NCI-H1436 treated with DMSO at 0.1 percent for 48 hours (cell line): ENCODE measurements at regions not wholly inside any gene's neighbourhood (a gene's known extent, or its start where the extent isn't known, plus 50 kb on each side); places are given as distances from the start of the nearest gene placed in this dataset.

Experiments used
- DNase-seq: peaks from one replicate; lab custom pipeline; 2025; lab: John Stamatoyannopoulos, UW

DNA sequence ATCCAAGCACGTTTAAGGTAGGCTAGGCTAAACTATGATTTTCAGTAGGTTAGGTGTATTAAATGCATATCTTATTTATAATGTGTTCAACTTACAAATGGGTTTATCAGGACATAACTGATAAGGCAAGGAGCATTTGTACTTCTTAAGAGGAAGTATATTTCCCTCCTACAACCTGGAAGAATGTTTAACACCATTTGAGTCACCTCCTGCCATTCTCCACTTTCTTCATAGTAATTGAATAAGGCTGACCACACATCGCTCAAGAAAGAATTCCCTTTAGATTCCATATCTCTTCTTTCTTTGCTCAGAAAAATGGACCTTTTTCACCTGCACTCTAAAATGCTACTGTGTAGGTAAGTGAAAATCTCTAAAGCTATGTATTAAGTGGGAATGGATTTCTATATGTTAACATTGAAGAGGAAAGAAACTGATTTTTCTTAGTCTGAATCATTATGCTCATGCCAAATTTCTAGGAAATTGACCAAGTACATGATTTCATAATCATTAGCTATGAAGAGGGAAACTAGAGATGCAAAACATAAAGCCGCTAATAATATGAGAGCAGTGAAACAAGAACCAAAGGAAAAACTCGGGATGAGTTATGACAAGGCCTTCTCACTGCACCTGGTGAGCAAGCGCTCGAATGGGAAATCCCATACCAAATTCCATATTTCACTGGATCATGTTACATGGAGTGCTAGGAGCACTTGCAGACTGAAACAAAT is 210.4 kb downstream of the ALDH8A1 start:
- no peak for DNase-seq

DNA sequence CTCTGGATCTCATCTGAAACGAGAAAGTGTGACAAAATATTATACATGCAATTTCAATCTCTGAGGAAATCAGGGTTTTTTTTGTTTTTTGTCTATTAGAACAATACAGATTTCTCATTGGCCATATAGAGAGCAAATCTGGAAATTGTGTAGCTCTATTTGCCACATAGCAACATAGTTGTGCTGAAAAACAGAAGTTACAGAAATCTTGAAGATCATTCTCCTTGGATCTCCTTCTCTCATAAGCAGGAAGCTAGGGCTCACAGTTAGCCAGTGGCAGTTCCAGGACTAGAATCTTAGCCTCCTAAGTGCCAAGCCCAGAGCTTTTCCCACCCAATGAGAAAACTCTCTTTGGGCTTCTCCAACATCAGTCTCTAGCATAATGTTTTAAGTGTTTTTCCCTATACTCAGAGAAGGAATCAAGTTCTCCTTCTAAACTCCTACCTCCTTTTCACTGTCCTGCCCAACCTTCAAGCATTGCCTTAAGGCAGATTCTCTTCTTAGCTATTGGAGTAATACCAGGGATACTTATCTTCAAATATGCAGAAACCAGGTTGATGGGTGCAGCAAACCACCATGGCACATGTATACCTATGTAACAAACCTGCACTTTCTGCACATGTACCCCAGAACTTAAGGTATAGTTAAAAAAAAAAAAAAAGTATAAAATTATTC is 211.6 kb downstream of the ALDH8A1 start:
- DNase-seq: no peak

DNA sequence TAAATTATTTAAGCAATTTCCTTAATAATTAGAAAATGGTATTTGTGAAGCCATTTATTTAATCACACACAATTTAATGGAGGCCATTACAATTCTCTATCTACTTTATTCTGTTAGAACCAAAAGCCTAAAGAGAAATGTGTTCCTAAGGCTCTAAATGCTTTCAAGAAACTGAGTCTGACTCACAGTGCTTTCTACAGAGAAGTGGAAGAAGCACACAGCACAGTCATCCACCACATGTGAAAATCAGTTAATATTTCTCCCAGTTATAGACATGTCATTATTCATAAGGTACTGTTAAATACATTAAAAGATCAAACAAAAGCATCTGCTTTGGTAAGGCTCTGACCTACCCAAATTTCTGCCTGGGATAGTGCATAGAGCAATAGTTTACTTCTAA is 214.4 kb downstream of the ALDH8A1 start:
- no peak for DNase-seq

DNA sequence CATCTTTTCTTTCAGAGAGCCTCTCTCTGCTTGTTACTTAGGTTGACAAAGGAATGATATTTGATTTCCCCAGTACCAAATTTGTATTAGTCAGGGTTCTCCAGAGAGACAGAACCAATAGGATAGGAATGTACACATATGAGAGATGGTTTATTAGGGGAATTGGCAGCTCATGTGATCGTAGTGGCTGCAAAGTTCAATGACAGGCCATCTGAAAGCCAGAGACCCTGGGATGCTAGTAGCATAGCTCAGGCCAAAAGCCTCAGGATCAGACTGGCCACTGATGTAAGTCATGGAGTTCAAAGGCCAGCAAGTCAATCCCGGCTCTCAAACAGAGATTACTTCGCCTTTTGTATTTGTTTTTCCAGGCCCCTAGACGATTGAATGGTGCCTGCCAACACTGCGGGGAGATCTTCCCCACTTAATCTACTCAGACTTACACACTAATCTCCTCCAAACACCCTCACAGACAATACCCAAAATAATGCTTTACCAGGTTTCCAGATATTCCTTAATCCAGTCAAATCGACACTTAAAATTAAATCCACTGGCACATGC is 215.5 kb downstream of the ALDH8A1 start:
- DNase-seq: no peak

DNA sequence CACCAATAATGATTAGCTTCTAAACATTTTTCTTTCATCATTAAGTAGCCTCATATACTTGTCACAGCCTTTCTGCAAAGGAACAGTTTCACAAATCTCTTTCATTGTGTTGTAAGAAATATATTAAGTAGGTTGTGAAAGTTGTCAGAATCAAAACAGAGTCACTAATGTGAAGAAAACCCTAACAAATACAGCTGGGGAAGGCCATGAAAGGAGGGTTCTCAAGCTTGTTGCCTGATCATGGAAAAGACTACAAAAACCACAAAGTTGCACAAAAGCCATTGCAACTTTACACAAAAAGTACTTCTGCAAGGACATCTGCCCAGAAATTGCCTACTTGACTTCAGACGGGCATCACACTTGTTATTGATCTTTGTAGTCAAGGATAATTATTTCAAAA is 216.1 kb downstream of the ALDH8A1 start:
- DNase-seq: no peak

DNA sequence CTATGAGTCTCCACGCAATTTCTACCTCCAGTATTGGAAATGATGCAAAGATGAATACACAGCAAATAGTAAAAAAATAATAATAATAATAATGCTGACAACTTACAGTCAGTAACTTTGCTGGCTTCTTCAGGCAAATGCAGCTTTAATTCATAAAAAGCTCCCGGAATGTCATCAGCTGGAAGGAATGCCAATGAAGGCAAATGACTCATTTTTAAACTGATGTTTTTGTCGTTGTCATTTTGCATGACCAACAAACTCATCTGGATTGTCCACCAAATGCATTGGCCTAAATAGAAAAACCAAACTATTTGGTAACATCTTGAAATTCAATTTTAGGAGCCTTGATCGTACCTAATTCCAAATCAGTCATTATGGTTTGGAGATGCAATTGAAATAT is 217.1 kb downstream of the ALDH8A1 start:
- no peak for DNase-seq

DNA sequence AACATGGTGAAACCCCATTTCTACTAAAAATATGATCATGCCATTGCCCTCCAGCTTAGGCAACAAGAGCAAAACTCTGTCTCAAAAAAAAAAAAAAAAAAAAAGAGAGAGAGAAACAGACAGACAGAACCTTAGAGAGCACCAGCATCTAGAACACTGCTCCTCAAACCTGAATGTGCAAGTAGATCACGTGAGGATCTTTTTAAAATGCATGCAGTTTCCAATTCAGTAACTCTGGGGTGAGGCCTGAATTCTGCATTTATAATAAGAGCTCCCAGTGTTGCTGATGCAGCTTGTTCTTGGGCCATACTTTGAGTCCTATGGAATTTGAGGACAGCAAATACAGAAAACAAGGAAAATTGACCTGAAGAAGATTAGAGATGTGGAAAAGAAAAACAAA is 218.3 kb downstream of the ALDH8A1 start:
- DNase-seq: no peak

DNA sequence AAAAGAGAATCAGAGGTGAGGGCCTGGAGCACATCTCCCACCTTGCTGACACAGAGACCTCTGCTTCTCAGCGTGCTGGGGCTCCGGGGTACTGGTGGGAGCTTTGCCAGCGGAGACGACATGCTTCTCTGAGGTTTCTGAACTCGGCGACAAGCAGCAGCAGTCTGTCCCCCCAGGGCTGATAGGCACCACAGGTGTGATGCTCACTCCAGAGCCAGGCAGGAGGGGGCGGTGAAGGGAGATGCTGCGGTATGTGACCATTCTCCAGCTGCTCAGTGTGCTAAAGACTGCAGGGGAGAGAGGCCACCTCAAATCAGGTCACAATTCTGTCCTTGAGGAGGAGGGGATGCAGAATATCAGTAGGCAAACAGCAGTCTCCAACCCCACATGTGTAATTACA is 219.9 kb downstream of the ALDH8A1 start:
- no peak for DNase-seq

DNA sequence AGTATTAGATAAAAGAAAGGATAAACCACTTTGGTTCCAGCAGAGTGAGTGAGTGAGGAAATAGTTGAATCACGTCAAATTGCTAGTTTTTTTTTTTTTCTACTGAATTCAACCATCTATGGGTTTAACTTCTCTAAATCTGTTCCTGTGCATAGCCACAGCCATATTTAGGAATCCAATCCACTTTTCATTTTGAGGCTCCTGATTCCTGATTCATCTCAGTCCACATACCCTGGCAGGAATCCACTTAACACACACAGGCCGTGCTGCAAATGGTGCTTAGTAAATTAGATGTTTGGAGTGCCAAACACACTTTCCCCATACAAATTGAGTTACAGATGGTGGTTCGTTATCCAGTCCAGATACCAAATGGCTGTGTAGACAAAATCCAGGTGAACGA is 220.3 kb downstream of the ALDH8A1 start:
- DNase-seq: no peak

DNA sequence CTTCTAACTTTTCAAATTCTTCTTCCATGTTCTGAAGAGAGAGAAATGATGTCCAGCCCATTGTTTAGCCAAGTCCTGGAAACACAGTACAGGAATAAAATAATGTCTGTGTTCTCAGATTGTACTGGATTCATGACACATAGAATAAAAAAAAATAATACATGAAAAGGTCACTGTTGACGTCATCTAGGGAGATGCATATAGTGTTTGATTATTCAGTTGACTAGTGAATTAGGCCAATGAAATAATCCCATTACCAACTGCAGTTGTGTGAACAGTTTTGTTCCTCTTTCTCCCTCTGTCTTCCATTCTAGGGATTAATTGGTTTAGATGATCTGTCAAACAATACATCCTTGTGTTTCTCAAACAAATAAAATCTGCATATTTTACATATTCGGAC is 222.8 kb downstream of the ALDH8A1 start:
- no peak for DNase-seq

DNA sequence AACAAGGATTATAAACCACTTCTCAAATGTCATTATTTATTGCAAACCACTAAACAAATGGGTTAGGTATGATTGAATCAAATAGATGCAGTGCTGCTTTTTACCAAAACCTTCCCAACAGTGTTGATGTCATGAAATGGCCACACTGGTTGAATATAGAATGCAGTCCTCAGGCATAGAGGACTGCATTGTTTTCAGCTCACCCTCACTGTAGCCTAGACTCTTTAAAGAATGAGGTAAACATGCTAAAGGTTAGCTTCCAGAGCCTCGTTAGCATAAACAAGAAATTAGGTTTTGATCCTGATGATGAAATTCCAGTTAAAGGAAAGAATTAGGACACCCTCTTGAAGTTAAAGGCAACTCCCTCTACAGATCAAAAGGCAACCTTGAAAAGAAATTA is 224.3 kb downstream of the ALDH8A1 start:
- no peak for DNase-seq

DNA sequence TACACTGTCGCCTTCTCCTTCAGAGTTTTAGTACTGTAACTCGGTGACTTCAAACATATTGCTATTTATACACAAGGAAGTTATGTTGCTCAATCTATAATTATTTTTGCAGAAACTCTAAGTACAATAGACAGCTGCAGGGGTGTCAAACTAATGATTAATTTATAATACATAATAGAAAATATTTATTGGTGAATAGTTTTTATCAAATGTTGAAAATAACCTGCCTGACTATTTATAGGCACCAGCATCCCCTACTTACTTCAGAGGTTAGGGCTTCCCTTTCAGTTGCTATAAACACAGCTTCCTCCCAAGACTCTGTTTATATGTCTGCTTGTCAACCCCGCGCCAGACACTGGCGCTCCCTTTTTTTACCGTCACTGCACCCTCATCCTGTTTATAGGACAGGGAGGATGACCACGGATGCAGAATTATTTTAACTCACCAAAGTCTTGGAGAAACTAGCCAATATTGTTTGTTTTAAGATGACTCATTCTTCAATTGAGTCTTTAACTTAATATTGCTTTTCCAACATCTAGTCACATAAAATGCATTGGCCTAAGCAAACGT is 225.0 kb downstream of the ALDH8A1 start:
- no peak for DNase-seq

DNA sequence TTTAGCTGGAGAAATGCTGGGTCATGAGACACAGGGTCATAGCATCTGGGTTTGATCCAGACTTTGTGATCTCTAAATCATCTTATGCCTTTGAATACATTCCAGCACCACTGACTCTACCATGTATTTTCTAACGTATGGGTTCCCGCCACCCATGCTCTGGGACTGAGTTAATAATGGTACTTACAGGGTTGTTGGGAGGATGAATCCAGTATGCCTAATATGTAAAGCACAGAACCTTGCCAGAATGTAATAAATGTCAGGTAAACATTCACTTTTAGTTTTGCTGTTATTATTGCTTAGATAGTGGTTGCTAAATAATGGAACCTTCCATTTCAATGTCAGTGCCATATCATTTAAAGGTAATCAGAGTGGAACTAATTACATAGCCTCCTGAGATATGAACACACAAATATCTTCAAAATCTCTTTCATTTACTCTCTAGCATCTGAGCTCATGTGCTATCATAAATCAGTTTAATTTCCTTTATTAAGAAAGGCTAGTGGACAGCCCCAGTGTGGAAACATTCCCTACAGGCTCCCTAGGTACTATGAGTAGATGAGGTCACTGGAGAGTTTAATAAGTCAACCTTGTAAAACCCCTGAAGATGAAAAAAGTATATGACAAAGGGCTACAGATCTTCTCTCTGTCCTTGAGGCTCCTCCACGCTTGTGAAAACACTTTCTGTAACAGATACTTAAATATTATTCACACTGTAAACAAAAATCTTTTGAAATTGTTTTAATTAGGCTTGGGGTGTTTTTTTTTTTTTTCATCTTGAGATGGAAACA is 226.6 kb downstream of the ALDH8A1 start:
- no peak for DNase-seq

DNA sequence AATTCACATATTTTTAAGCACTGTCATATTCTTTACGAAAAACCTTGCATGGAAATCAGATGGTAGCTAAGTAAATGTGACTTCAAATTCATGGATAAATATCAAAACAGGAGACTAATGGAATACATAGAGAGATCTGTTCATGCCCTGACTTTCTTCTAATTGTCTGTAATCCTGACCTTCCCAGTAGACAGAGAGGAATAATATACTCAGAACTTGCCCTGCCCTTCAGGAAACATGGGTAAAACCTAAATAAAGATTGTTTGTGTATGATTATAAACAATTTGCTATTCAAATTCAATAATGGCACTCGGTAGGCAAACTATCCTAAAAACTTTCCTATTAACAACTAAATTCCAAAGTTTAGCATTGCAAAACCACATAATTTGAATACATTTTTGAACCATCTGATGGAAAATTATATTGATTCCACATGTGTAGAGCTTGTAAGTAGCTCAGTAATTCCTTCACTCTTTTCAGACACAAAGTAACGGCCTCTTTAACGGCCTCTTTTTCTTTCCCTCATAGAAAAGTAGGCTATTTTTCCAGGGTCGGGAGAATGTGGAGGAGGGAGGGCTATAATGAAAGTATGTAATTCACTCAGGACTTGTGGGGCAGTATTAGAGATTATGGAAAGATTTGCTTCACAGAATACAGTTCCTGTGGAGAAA is 227.6 kb downstream of the ALDH8A1 start:
- DNase-seq: no peak

DNA sequence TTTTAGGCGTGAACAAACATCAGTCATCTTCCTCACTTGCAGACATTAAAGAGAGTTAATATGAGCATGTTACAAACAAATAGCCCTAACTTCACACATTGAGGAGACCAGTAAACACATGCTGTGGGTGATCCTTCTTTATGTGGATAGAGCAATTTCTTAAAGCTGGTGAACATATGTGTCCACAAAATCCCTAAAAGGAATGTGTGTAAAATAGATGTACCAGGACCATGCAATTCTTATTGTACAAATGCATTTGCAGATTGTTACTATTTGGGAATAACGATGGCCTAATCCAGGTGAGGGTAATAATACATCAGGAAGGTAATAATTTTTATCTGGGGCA is 228.9 kb downstream of the ALDH8A1 start:
- no peak for DNase-seq

DNA sequence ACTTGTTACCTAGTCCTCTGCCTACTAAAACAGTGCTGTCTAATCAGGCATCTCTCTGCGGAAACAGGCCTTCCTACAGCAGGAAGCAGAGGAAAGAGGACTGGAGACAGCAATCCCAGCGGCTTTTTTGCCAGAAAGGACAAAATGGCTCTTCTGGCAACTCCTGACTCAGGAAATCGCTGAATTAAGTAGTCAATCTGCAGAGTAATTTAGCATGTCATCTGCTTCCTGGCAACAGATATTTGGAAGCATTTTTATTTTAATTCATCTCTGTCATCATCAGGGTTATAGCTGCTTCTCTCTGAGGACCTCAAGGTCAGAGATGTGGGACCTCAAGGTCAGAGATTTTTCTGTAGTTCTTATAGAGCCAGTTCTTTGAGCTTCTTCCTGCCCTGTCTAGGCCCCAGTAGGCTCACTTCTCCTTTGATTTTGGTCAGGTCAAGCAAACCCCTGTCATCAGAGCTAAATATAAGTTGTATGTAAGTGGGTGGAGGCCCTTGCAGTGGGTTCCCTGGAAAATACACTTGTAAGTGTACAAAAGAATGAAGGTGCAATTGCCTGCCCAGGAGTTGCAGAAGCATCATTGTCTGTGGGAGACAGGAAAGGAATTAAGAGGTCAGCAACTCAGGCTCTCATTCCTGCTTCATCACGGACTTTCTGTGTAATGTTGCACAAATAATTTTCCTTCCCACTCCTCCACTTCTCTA is 229.4 kb downstream of the ALDH8A1 start:
- no peak for DNase-seq

DNA sequence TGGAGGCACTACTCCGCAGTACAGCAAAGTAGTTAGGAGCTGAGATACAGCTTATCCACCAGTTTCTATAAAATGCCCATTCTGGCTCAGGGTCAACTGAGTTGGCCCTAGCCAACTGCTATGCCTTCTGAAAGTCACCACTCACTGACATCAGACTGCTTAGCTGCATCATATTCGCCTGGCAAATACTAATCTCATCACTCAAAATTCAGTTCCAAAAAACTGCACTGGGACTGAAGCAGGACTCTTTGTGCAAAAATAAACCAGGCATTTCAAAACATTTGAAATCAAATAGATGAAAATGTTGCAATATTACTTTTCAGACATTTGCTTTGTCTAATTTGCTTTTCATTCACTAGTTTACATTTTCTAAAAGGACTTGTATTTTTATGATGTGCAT is 230.0 kb downstream of the ALDH8A1 start:
- no peak for DNase-seq

DNA sequence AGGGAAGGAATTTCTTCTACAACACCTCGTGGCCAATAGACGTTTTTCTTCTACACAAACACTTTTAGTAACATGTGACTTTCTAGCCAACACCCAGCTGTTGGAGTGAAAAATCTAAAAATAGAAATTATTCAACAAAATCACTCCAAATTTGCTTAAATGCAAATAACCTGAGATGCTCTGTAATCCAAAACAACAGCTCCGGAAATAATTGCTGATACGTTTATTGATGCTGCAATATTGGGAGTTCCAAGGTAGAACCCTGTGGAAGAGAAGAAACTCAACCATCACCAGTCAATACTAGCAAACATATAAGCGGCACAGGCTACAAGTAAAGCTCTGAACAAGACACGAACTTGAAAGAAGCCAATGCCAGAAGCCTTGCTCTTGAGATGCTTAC is 230.6 kb downstream of the ALDH8A1 start:
- DNase-seq: no peak

DNA sequence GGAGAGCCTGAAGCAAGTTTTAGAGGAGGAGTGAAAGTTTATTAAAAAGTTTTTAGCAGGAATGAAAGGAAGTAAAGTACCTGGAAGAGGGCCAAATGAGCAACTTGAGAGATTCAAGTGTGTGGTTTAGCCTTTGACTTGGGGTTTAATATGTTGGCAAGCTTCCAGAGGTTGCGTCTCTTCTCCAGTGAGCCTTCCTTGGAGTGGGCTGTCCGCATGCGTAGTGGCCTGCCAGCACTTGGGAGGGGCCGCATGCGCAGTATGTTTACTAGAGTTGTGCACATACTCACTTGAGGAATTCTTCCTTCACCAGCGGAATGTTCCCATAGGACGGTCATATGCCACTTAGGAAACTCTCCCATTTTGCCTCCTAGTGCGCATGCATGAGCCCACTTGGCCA is 235.2 kb downstream of the ALDH8A1 start:
- no peak for DNase-seq

DNA sequence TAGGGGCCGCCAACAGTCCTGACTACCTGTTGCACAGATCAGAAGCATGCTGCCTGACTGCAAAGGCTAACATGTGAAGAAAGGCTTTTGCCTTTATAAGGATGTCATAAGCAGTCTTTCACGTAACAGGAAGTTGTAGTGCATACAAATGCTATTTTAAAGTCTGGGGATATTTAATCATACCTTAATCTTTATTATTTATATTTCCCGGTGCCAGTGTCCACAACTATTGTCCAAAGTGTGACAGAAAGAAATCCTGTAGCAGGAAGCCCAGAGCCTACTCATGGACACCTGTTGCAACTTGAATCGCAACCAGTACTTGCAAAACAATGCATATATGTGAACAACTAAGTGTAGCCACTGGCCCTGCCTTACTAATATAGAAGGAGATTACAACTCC is 235.8 kb downstream of the ALDH8A1 start:
- DNase-seq: no peak

DNA sequence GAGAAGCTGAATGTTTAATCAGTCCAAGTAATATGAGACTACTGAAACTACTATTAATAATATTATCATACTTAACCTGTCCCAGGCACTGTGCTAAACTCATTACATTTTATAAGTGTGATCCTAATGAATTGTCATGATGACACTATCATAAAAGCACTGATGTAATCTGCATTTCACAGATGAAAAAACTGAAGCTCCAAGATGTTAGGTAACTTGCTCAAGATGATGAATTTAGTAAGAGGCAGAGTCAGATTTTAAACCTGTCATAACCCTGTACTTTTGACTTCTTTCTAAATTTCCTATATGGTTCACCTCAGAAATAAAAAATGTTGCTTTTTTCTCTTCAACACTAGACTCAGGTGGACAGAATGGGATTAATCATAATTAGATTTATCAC is 237.6 kb downstream of the ALDH8A1 start:
- DNase-seq: no peak
